ENCODE measurements at regions not wholly inside any gene's neighbourhood (a gene's known extent, or its start where the extent isn't known, plus 50 kb on each side); places are given as distances from the start of the nearest gene placed in this dataset.

GRCh38 chr10:56096226-56096517 is 264.9 kb downstream of the ZWINT start:
- no peak for TF ChIP-seq REST (IDR thresholded peaks at IDR 0.05; ENCODE audit: insufficient read depth in 1 of 2, low read depth in 2 of 2, low read length in 2 of 2)

GRCh38 chr10:56095506-56096225 is 265.4 kb downstream of the ZWINT start:
- no peak for TF ChIP-seq FOXP2 (optimal IDR thresholded peaks at IDR 0.05; ENCODE audit: borderline replicate concordance, extremely low read depth, extremely low read length, insufficient read depth)
- no peak for TF ChIP-seq TAF1 (IDR thresholded peaks at IDR 0.05; ENCODE audit: borderline replicate concordance, insufficient read depth, low read length)
- TF ChIP-seq POLR2AphosphoS5 (IDR thresholded peaks at IDR 0.05; ENCODE audit: low read depth, low read length) = no peak
- no peak for TF ChIP-seq SIN3A (IDR thresholded peaks at IDR 0.05; ENCODE audit: borderline replicate concordance, insufficient read depth, low read length)
- TF ChIP-seq REST (IDR thresholded peaks at IDR 0.05; ENCODE audit: insufficient read depth in 1 of 2, low read depth in 2 of 2, low read length in 2 of 2) = no peak

- TF ChIP-seq TAF1 (IDR thresholded peaks at IDR 0.05; ENCODE audit: borderline replicate concordance, insufficient read depth, low read length) = no peak
These were observed 269.2 kb downstream of the ZWINT start for GRCh38 chr10:56091872-56092271.

GRCh38 chr10:56090914-56091540 is 270.0 kb downstream of the ZWINT start:
- TF ChIP-seq REST (IDR thresholded peaks at IDR 0.05; ENCODE audit: insufficient read depth in 1 of 2, low read depth in 2 of 2, low read length in 2 of 2) = no peak

GRCh38 chr10:56085406-56086122 is 275.5 kb downstream of the ZWINT start:
- TF ChIP-seq FOXP2 (optimal IDR thresholded peaks at IDR 0.05; ENCODE audit: borderline replicate concordance, extremely low read depth, extremely low read length, insufficient read depth) = no peak
- TF ChIP-seq REST (IDR thresholded peaks at IDR 0.05; ENCODE audit: insufficient read depth in 1 of 2, low read depth in 2 of 2, low read length in 2 of 2) = no peak
- no peak for TF ChIP-seq SIN3A (IDR thresholded peaks at IDR 0.05; ENCODE audit: borderline replicate concordance, insufficient read depth, low read length)
- TF ChIP-seq TAF1 (IDR thresholded peaks at IDR 0.05; ENCODE audit: borderline replicate concordance, insufficient read depth, low read length) = no peak
